ENCODE measurements at regions not wholly inside any gene's neighbourhood (a gene's known extent, or its start where the extent isn't known, plus 50 kb on each side); places are given as distances from the start of the nearest gene placed in this dataset.

DNA sequence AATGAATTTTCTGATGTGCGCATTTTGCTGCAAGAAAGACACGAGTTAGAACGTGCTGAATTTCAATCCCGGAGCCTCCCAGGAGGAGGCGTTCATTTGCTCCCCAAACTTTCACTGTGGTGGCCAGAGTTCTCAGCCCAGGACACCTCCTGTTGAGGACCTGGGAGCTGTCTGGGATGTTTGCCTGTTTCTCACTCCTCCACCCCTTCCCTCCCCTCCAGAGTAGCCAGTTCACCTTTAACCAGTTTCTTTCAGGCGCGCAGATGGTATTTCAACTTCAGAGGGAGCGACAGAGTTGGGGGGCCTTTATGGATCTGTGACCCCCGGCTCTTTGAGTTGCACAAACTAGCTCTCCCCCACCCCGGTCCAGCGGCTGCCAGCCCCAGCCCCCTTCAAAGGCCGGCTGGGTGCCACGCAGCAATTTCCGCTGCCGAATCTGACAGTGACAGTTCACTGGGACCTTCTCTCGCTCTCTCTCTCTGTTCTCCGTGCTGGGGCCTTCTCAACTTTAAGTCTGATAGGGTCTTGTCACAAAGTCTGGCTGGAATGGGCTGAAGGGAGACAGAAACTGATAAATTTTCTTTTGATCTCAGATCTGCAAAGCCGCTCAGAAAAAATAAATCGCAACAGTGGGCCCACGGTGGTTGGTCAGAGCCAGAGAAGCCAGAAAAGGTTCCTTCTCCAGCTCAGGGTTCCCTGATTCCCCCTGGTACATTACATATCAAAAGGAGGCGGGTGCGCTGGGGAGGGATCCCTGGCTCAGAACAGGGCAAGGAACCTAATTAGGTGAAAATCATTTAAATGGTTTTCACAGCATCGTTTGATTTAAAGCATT lies 100.0 kb upstream of the STX18 start:
- Mint-ChIP-seq H3K27ac (no peak overlapping the region), H3K4me3 (no peak overlapping the region), H3K4me1 (ENCODE audit: low read depth) (peaks cover 6% of the 10 kb centered on the region), H3K36me3 (ENCODE audit: low read depth) (no peaks in the 10 kb centered on the region), H3K27me3 (ENCODE audit: insufficient read depth) (peaks cover 2% of the 10 kb centered on the region), H3K9me3 (no peaks in the 10 kb centered on the region)
- intact Hi-C loops (cut with micrococcal nuclease), result no loop called here
- DNase-seq (ENCODE audit: low spot score), result no peak

DNA sequence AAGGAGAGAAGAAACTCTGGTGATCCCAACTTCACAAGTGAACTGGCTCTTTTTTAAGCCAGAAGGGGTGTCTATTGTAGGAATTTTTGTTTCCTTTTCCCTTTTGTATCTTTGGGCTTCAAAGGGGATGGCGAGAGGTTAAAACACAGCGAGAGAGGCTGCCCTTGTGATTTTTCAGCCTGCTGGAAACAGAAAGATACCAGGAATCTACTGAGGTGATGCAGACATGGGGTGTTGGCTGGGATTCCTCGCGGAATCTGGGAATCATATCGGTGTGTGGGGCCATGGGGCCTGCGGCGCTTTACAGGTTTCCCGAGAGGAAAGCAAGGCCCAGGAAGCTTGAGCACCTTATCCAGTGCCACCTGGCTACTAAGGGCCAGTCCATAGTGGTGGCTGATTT lies 99.4 kb upstream of the STX18 start:
- H3K27me3 Mint-ChIP-seq (ENCODE audit: insufficient read depth), result peaks cover 2% of the 10 kb centered on the region
- H3K9me3 Mint-ChIP-seq, result no peaks in the 10 kb centered on the region
- peaks cover 6% of the 10 kb centered on the region for H3K4me1 Mint-ChIP-seq (ENCODE audit: low read depth)
- no peaks in the 10 kb centered on the region for H3K36me3 Mint-ChIP-seq (ENCODE audit: low read depth)
- DNase-seq (ENCODE audit: low spot score), result no peak
- no peak overlapping the region for H3K4me3 Mint-ChIP-seq
- intact Hi-C loops (cut with micrococcal nuclease), result no loop called here
- no peak overlapping the region for H3K27ac Mint-ChIP-seq

DNA sequence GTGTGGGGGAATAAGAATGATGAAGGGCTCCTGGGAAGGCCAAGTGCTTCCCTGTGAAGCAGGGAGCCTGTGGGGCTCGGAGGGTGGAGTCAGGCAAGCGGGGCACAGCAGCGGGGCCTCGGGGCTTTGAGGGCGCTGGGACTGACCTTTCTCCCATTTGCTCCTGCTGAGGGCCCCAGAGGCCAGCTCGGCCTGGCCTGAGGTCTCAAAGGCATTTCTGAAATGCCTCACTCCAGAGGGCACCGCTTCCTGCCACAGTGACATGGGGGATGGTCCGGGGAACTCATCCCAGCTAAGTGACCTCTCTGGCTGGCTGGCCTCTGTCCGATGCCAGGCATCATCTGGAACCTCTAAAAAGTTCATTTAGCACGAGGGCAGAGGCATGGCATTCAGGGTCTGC lies 98.8 kb upstream of the STX18 start:
- peaks cover 2% of the 10 kb centered on the region for H3K27me3 Mint-ChIP-seq (ENCODE audit: insufficient read depth)
- H3K4me3 Mint-ChIP-seq, result no peak overlapping the region
- H3K9me3 Mint-ChIP-seq, result no peaks in the 10 kb centered on the region
- peaks cover 6% of the 10 kb centered on the region for H3K4me1 Mint-ChIP-seq (ENCODE audit: low read depth)
- H3K36me3 Mint-ChIP-seq (ENCODE audit: low read depth), result no peaks in the 10 kb centered on the region
- no peak for DNase-seq (ENCODE audit: low spot score)
- no peak overlapping the region for H3K27ac Mint-ChIP-seq
- intact Hi-C loops (cut with micrococcal nuclease), result no loop called here

DNA sequence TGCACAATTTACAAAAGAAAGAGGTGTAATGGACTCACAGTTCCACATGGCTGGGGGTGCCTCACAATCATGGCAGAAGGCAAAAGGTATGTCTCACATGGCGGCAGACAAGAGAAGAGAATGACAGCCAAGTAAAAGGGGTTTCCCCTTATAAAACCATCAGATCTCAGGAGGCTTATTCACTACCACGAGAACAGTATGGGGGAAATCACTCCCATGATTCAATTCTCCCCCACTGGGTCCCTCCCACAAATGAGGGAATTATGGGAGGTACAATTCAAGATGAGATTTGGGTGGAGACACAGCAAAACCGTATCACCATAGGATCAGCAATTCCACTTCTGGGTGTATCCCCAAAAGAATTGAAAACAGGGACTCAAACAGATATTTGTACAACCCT lies 97.5 kb upstream of the STX18 start:
- Mint-ChIP-seq H3K4me3 (no peak overlapping the region), H3K36me3 (ENCODE audit: low read depth) (no peaks in the 10 kb centered on the region), H3K9me3 (no peaks in the 10 kb centered on the region), H3K27me3 (ENCODE audit: insufficient read depth) (peaks cover under 1% of the 10 kb centered on the region), H3K4me1 (ENCODE audit: low read depth) (peaks cover 6% of the 10 kb centered on the region), H3K27ac (no peak overlapping the region)
- no peak for DNase-seq (ENCODE audit: low spot score)
- intact Hi-C loops (cut with micrococcal nuclease), result no loop called here

DNA sequence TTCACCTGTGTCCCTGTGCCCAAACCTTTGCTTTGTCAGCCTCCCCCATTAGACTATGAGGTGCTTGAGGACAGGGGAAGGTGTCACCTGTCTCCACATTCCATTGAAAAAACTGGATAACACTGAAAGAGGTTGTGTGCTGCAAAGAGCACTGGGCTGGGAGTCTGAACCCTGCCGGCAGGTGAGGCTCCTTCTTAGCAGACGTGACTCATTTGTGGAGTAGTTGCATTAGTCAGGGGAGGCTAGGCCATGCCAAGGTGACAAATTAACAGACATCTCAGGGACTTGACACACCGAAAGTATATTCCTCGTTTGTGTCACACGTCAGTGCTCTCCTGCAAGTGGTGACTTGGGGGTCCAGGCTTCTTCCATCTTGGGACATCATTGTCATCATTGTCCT lies 95.9 kb upstream of the STX18 start:
- Mint-ChIP-seq H3K27me3 (ENCODE audit: insufficient read depth) (no peaks in the 10 kb centered on the region), H3K4me1 (ENCODE audit: low read depth) (peaks cover 6% of the 10 kb centered on the region), H3K36me3 (ENCODE audit: low read depth) (no peaks in the 10 kb centered on the region), H3K27ac (no peak overlapping the region), H3K4me3 (no peak overlapping the region), H3K9me3 (no peaks in the 10 kb centered on the region)
- no peak for DNase-seq (ENCODE audit: low spot score)
- intact Hi-C loops (cut with micrococcal nuclease), result no loop called here

DNA sequence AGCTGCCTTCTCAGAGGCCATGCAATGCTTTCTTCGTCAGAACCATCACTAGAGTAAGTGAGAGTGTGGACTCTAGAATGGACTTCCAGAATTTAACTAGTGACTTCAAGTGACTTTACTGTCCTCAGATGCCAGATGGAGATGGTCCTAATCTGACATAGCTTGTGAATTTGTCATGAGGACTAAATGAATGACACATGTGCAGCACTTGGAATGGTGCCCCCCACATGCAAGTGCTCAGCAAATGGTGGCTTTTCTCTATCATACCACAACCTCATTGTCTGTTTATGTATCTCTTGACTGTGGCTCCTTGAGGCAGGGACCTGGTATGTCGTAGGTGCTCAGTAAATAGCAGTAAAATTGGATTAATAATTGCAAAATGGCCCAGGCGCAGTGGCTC lies 91.6 kb upstream of the STX18 start:
- DNase-seq (ENCODE audit: low spot score), result no peak
- Mint-ChIP-seq H3K4me3 (no peak overlapping the region), H3K27ac (no peak overlapping the region), H3K27me3 (ENCODE audit: insufficient read depth) (no peaks in the 10 kb centered on the region), H3K9me3 (peaks cover 5% of the 10 kb centered on the region), H3K4me1 (ENCODE audit: low read depth) (peaks cover 17% of the 10 kb centered on the region), H3K36me3 (ENCODE audit: low read depth) (no peaks in the 10 kb centered on the region)
- intact Hi-C loops (cut with micrococcal nuclease), result no loop called here

DNA sequence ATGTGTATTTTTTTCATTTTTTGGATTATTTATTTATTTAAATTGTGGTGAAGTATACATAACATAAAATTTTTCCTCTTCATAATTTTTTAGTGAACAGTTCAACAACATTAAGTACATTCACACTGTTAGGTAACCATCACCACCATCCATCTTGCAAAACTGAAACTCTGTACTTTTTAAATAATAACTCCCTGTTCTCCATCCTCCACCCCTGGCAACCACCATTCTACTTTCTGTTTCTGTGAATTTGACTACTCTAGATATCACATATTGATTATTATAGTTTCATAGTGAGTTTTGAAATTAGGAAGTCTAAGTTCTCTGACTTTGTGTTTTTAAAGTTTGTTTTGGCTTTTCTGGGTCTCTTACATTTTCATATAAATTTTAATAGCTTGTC lies 89.3 kb upstream of the STX18 start:
- Mint-ChIP-seq H3K27me3 (ENCODE audit: insufficient read depth) (no peaks in the 10 kb centered on the region), H3K36me3 (ENCODE audit: low read depth) (no peaks in the 10 kb centered on the region), H3K4me1 (ENCODE audit: low read depth) (peaks cover 11% of the 10 kb centered on the region), H3K4me3 (no peak overlapping the region), H3K9me3 (peaks cover 5% of the 10 kb centered on the region), H3K27ac (no peak overlapping the region)
- no peak for DNase-seq (ENCODE audit: low spot score)
- intact Hi-C loops (cut with micrococcal nuclease), result no loop called here

DNA sequence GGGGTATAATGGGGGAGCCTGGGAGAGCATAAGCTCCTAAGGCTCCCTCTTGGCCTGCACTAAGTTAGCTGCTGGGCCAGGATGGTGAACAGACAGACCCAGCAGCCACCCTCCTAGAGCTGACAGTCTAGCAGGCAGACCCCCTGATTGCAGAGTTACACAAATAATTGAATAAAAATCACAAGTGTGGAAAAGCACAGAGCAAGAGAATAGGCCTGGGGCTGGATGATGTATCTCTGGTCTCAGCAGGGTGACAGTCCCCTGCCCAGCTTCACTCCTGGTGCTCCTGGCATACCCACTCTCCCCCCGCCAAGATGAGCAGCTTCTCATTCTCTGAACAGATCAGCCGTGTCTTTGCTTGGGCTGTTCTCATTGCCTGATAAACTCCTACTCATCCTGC lies 86.1 kb upstream of the STX18 start:
- no peak for DNase-seq (ENCODE audit: low spot score)
- Mint-ChIP-seq H3K9me3 (peaks cover 5% of the 10 kb centered on the region), H3K27ac (no peak overlapping the region), H3K4me1 (ENCODE audit: low read depth) (peaks cover 11% of the 10 kb centered on the region), H3K36me3 (ENCODE audit: low read depth) (no peaks in the 10 kb centered on the region), H3K27me3 (ENCODE audit: insufficient read depth) (no peaks in the 10 kb centered on the region), H3K4me3 (no peak overlapping the region)
- intact Hi-C loops (cut with micrococcal nuclease), result no loop called here

DNA sequence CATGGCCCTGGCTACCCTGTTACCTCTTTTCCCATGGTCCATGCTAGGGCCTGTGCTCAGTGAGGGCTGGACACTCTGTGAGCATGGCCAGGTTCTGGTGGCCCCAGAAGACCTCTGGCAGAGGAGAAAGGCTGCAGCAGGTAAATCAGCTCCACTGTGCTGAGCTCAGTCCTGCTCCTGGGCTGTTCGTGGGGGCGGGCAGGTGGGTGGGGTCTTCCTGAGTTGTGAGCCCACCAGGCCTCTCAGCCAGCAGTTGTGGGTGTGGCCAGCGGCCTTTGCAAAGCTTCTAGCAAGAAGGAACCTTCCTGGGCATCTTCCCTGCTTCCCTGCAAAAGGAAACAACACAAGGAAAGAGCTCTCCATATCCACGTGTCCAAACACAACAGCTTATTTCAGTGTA lies 85.3 kb upstream of the STX18 start:
- no peak for DNase-seq (ENCODE audit: low spot score)

DNA sequence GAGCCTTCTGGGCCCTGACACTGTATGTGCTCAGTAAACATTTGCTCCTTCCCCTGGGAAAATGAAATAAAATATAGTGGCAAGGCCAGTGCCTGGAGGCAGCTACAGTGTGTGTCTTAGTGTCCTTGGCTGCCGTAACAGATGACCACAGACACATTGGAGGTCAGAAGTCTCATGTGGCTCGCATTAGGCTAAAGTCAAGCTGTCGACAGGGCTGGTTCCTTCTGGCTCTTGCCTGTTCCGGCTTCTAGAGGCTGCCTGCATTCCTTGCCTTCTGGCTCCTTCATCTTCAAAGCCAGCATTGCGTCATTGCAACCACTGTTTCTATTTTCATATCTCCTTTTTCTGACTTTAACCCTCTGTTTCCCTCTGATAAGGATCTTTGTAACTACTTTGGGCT lies 83.6 kb upstream of the STX18 start:
- DNase-seq (ENCODE audit: low spot score), result no peak
- H3K4me3 Mint-ChIP-seq, result no peak overlapping the region
- H3K27me3 Mint-ChIP-seq (ENCODE audit: insufficient read depth), result no peaks in the 10 kb centered on the region
- intact Hi-C loops (cut with micrococcal nuclease), result no loop called here
- H3K27ac Mint-ChIP-seq, result no peak overlapping the region
- H3K4me1 Mint-ChIP-seq (ENCODE audit: low read depth), result peaks cover 2% of the 10 kb centered on the region
- no peaks in the 10 kb centered on the region for H3K36me3 Mint-ChIP-seq (ENCODE audit: low read depth)
- H3K9me3 Mint-ChIP-seq, result peaks cover 5% of the 10 kb centered on the region

More for the DNA sequence above, 85.3 kb upstream of the STX18 start:
- intact Hi-C loops (cut with micrococcal nuclease), result no loop called here
- no peak overlapping the region for H3K4me3 Mint-ChIP-seq
- H3K27me3 Mint-ChIP-seq (ENCODE audit: insufficient read depth), result no peaks in the 10 kb centered on the region
- peaks cover 5% of the 10 kb centered on the region for H3K9me3 Mint-ChIP-seq
- peaks cover 11% of the 10 kb centered on the region for H3K4me1 Mint-ChIP-seq (ENCODE audit: low read depth)
- H3K27ac Mint-ChIP-seq, result no peak overlapping the region
- H3K36me3 Mint-ChIP-seq (ENCODE audit: low read depth), result no peaks in the 10 kb centered on the region

DNA sequence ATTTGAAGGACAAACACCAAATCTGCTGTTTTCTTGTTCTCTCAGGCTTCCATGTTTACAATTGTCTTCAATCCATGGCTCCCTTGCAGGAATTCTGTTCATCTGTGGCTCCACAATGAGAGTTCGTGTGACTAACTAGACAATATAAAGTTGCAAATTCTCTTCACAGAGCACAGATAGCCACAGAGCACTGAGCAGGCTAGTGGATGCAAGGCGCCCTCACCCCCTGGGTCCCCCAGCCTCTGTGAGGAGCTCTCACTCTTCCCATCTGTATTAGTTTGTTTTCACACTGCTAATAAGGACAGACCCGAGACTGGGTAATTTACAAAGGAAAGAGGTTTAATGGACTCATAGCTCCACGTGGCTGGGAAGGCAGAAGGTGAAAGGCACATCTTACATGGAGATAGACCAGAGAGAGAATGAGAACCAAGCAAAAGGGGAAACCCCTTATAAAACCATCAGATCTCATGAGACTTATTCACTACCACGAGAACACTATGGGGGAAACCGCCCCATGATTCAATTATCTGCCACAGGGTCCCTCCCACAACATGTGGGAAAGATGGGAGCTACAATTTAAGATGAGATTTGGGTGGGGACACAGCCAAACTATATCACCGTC lies 82.5 kb upstream of the STX18 start:
- Mint-ChIP-seq H3K4me3 (no peak overlapping the region), H3K4me1 (ENCODE audit: low read depth) (no peaks in the 10 kb centered on the region), H3K9me3 (peaks cover 5% of the 10 kb centered on the region), H3K36me3 (ENCODE audit: low read depth) (no peaks in the 10 kb centered on the region), H3K27ac (no peak overlapping the region), H3K27me3 (ENCODE audit: insufficient read depth) (no peaks in the 10 kb centered on the region)
- intact Hi-C loops (cut with micrococcal nuclease), result no loop called here
- DNase-seq (ENCODE audit: low spot score), result no peak

DNA sequence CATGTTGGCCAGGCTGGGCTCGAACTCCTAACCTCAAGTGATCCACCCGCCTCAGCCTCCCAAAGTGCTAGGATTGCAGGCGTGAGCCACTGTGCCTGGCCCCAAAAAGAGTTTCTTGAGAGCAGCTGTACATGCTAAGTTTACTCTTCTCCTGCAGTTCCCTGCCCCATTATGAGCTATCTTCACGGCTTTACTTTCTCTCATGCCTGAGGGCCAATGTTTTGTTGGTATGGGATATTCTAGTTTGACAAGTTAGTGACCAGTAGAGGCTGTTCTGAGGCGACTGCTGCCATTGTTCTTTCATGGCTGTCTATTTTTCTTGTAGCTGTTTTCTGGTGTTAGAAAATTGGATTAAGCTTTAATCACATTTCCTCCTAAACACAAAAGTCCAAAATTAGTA lies 78.0 kb upstream of the STX18 start:
- Mint-ChIP-seq H3K9me3 (no peaks in the 10 kb centered on the region), H3K27ac (no peak overlapping the region), H3K36me3 (ENCODE audit: low read depth) (no peaks in the 10 kb centered on the region), H3K27me3 (ENCODE audit: insufficient read depth) (no peaks in the 10 kb centered on the region), H3K4me1 (ENCODE audit: low read depth) (no peaks in the 10 kb centered on the region), H3K4me3 (no peak overlapping the region)
- no peak for DNase-seq (ENCODE audit: low spot score)
- intact Hi-C loops (cut with micrococcal nuclease), result no loop called here

DNA sequence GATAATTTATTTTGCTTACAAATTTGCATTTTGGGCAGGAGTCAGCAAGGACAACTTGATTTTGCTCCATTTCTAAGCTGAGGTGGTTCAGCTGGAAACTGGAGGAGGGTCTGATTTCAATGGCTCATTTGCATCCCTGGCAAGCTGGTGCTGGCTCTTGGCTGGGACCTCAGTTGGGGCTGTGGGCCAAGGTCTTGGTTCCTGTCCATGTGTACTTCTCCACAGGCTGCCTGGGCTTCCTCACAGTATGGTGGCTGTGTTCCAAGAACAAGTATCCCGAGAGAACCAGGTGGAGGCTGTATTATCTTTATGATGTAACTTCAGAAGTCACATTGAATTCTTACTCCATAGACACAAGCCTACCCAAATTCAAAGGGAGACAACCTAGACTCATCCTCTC lies 77.0 kb upstream of the STX18 start:
- no peak overlapping the region for H3K27ac Mint-ChIP-seq
- H3K27me3 Mint-ChIP-seq (ENCODE audit: insufficient read depth), result no peaks in the 10 kb centered on the region
- DNase-seq (ENCODE audit: low spot score), result no peak
- H3K4me3 Mint-ChIP-seq, result no peak overlapping the region
- intact Hi-C loops (cut with micrococcal nuclease), result no loop called here
- no peaks in the 10 kb centered on the region for H3K9me3 Mint-ChIP-seq
- no peaks in the 10 kb centered on the region for H3K4me1 Mint-ChIP-seq (ENCODE audit: low read depth)
- H3K36me3 Mint-ChIP-seq (ENCODE audit: low read depth), result no peaks in the 10 kb centered on the region
